ENCODE measurements at regions not wholly inside any gene's neighbourhood (a gene's known extent, or its start where the extent isn't known, plus 50 kb on each side); places are given as distances from the start of the nearest gene placed in this dataset.

- TF ChIP-seq, protein P1, sequence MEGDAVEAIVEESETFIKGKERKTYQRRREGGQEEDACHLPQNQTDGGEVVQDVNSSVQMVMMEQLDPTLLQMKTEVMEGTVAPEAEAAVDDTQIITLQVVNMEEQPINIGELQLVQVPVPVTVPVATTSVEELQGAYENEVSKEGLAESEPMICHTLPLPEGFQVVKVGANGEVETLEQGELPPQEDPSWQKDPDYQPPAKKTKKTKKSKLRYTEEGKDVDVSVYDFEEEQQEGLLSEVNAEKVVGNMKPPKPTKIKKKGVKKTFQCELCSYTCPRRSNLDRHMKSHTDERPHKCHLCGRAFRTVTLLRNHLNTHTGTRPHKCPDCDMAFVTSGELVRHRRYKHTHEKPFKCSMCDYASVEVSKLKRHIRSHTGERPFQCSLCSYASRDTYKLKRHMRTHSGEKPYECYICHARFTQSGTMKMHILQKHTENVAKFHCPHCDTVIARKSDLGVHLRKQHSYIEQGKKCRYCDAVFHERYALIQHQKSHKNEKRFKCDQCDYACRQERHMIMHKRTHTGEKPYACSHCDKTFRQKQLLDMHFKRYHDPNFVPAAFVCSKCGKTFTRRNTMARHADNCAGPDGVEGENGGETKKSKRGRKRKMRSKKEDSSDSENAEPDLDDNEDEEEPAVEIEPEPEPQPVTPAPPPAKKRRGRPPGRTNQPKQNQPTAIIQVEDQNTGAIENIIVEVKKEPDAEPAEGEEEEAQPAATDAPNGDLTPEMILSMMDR (IDR thresholded peaks at IDR 0.05; ENCODE audit: low read depth, low read length, poor library complexity, severe bottlenecking): no peak
- TF ChIP-seq EZH2phosphoT487 (IDR thresholded peaks at IDR 0.05; ENCODE audit: borderline replicate concordance, low read length): no peak
Observed at GRCh38 chr5:143541943-143542797, 138.7 kb upstream of the NR3C1 start.

Measured in DOHH2 (cell line).